GM19328 (cell line): ENCODE measurements at regions not wholly inside any gene's neighbourhood (a gene's known extent, or its start where the extent isn't known, plus 50 kb on each side); places are given as distances from the start of the nearest gene placed in this dataset.

Experiments
- ATAC-seq: cut with Tn5 transposase; IDR thresholded peaks from one replicate; pipeline ENCODE4 v1.9.1; 2021; ENCODE audit warnings: mild to moderate bottlenecking, moderate library complexity; ENCODE audit not compliant: unreplicated experiment

GRCh38 chr13:38283346-38283745, 66.3 kb upstream of the UFM1 start:
- no peak for ATAC-seq

GRCh38 chr13:38265132-38265497, 84.5 kb upstream of the UFM1 start:
- no peak for ATAC-seq

- no peak for ATAC-seq
Measured at GRCh38 chr13:38264363-38265131, 85.1 kb upstream of the UFM1 start.

- ATAC-seq = no peak
Measured at GRCh38 chr13:38262211-38262610, 87.4 kb upstream of the UFM1 start.

GRCh38 chr13:38255600-38255999, 94.1 kb upstream of the UFM1 start:
- no peak for ATAC-seq

GRCh38 chr13:38239874-38240273, 109.8 kb upstream of the UFM1 start:
- no peak for ATAC-seq

- ATAC-seq = no peak
Measured at GRCh38 chr13:38228322-38228721, 121.3 kb upstream of the UFM1 start.

GRCh38 chr13:38226496-38226895, 123.2 kb upstream of the UFM1 start:
- no peak for ATAC-seq

- ATAC-seq = no peak
Measured at GRCh38 chr13:38223089-38223488, 126.6 kb upstream of the UFM1 start.

- ATAC-seq = peak; percentile 65
Measured at GRCh38 chr13:38221120-38221519, 128.5 kb upstream of the UFM1 start.

GRCh38 chr13:38216181-38216580, 133.5 kb upstream of the UFM1 start:
- no peak for ATAC-seq

- no peak for ATAC-seq
Measured at GRCh38 chr13:38213314-38213713, 136.3 kb upstream of the UFM1 start.

- no peak for ATAC-seq
Measured at GRCh38 chr13:38210928-38211596, 138.6 kb upstream of the UFM1 start.

GRCh38 chr13:38204556-38204955, 145.1 kb upstream of the UFM1 start:
- no peak for ATAC-seq

- ATAC-seq = no peak
Measured at GRCh38 chr13:38202740-38203139, 146.9 kb upstream of the UFM1 start.

- ATAC-seq = no peak
Measured at GRCh38 chr13:38191016-38191415, 158.6 kb upstream of the UFM1 start.

- ATAC-seq = no peak
Measured at GRCh38 chr13:38180670-38181069, 169.0 kb upstream of the UFM1 start.

GRCh38 chr13:38180126-38180525, 169.5 kb upstream of the UFM1 start:
- no peak for ATAC-seq

- ATAC-seq = no peak
Measured at GRCh38 chr13:38176664-38177063, 173.0 kb upstream of the UFM1 start.

GRCh38 chr13:38173403-38173802, 176.2 kb upstream of the UFM1 start:
- ATAC-seq = no peak

GRCh38 chr13:38167164-38167822, 182.4 kb upstream of the UFM1 start:
- ATAC-seq = peak; percentile 92

GRCh38 chr13:38166116-38166515, 183.5 kb upstream of the UFM1 start:
- ATAC-seq = no peak
